Fibroblast of skin of scalp (primary cell): ENCODE measurements at regions not wholly inside any gene's neighbourhood (a gene's known extent, or its start where the extent isn't known, plus 50 kb on each side); places are given as distances from the start of the nearest gene placed in this dataset.
"Not testable (repeated sequence)": the region's sequence is repeated elsewhere in the genome, so short reads cannot be mapped to it uniquely, and the experiment has no call there.

ENCODE experiments used
- DNase-seq: peaks from one replicate; pipeline ENCODE4 v3.0.0-alpha.2; 2013

- no peak for DNase-seq
These were observed 72.2 kb downstream of the CRLF2 start for GRCh38 chrX:1140236-1140681.

DNA sequence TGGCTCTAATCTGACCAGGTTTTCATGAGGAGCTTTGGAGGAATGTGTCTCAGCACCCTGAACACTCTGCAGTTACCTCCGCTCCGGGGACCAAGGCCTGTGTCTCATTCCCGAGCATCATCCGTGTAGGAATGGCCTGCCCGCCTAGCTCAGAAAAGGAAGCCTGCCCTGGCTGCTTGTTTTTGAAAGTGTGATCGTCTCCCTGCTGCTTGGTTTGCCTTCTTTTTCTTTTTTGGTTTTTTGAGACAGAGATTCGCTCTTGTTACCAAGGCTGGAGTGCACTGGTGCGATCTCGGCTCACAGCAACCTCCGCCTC is 73.3 kb downstream of the CRLF2 start:
- no peak for DNase-seq

DNA sequence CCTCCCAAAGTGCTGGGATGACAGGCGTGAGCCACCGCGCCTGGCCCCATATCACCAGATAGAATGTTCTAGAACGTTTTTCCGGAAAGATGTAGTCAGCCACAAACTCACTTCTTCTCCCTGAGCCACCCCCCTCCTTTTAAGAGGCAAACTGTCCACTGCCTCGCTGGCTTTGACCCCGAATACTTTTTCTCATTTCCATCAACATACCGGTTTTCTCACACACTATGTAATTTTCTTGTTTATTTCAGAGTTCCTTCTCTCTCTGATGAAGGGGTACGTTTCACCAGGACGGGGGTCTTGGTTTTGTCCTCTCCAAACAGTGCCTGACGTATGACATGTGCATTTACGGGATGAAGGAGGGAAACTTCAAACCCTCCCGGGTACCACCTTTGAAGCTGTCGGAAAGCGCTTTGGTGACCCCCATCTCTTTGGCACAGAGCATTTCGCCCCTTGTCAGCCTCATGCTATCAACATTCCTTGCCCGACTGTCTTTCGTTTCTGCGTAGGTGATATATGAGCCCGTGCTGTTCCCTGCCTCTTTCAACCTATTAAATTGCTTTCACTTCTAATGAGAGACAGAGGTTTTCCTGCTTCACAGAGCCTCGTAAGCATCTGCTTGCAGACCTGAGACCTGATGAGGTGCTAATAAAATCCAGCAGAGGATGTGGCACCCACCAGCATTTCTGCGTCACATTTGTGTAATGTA is 73.8 kb downstream of the CRLF2 start:
- DNase-seq = no peak

GRCh38 chrX:1137531-1137930 is 74.9 kb downstream of the CRLF2 start:
- DNase-seq = no peak

DNA sequence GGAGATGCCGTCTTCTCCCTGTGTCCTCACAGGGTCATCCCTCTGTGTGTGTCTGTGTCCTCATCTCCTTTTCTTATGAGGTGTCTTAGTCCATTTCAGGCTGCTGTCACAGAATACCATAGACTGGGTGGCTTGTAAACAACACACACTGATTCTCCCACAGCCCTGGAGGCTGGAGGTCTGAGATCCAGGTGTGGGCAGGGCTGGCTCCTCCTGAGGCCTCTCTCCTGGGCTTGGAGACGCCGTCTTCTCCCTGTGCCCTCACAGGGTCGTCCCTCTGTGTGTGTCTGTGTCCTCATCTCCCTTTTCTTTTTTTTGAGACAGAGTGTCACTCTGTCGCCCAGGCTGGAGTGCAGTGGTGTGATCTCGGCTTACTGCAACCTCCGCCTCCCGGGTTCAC is 75.9 kb downstream of the CRLF2 start:
- DNase-seq = not testable (repeated sequence)

DNA sequence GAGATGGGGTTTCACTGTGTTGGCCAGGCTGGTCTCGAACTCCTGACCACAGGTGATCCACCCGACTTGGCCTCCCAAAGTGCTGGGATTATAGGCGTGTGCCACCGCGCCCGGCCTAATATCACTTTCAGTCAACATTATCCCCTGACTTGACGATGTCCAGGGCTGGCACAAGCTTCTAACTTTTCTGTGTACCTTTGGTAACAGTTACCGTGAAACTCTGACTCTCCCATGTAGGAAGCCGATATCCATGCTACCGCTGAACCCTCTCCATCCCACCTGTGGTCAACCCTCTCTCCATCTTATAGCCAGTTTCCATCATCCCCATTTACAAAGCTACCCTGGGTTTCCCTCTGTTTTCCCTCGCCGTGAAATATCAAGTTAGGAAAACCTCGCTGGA is 77.5 kb downstream of the CRLF2 start:
- DNase-seq = no peak

DNA sequence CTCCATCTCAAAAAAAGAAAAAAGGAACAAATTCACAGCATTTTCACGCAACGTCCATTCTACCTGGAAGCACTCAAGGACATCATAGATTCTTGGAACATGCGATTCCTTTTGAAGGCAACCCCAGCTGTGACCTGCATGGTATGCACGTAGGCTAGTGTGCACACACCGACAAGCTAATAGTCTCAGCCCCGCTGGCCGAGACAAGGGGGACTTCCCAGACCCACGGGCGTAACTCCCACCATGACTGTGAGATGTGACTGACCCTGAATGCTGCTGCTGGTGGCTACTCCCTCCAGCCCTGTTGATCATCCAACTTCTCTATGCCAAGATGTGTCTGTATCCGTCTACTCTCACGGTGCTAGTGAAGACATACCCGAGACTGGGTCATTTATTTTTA is 78.3 kb downstream of the CRLF2 start:
- DNase-seq = no peak

DNA sequence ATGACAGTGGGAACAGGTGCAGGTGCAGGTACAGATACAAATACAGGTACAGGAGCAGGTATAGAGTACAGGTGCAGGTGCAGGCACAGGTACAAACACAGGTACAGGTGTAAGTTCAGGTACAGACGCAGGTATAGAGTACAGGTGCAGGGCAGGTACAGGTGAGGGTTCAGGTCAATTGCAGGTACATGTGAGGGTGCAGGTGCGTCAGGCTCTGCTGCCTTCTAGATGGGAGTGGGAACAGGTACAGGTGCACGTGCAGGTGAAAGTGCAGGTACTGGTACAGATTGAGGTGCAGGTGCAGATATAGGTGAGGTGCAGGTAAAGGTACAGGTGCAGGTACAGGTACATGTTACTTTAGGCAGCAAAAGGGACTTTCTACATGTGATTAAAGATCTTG is 85.7 kb downstream of the CRLF2 start:
- DNase-seq = no peak

DNA sequence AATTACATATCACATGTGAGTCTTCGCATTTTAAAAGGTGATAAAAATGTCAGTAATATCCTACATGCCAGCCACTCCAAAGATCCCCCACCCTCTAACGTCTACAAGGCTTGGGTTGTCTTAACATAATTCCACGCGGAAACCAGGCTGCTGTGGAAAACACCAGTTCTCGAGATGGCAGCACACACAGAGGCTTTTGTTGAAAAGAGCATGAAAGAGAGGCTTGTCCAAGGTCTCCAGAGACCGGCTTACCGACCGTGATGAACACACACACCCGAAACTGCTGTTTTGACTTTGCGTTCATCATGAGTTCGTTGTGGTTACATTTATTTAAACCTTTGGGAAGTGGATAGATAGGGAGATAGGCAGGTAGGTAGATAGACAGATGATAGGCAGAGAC is 87.9 kb downstream of the CRLF2 start:
- no peak for DNase-seq

DNA sequence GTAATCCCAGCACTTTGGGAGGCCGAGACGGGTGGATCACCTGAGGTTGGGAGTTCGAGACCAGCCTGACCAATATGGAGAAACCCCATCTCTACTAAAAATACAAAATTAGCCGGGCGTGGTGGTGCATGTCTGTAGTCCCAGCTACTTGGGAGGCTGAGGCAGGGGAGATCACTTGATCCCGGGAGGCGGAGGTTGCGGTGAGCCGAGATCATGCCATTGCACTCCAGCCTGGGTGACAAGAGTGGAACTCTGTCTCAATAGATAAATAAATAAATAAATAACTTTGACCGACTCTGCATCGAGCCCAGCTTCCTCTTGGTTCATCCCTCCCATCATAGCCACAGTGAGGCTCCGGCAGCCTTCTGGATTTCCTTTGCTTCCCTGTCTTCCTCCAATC is 89.6 kb downstream of the CRLF2 start:
- DNase-seq = not testable (repeated sequence)

DNA sequence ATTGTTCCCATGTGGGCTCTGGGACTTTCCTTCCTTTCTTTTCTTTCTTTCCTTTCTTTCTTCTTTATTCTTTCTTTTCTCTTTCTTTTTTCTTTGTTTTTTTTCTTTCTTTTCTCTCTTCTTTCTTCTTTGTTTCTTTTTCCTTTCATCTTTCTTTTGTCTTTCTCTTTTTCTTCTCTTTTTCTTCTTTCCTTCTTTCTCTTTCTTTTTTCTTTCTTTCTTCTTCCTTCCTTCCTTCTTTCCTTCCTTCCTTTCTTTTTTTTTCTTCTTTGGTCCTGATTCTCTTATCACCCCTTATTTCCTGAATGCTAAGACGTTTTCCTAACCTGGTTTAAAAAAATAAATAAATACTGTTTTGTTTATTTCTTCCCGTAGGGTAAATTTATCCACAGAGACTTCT is 93.2 kb downstream of the CRLF2 start:
- DNase-seq = no peak

GRCh38 chrX:1118572-1119199 is 93.8 kb downstream of the CRLF2 start:
- DNase-seq = no peak

- DNase-seq = not testable (repeated sequence)
These were observed 97.0 kb downstream of the CRLF2 start for GRCh38 chrX:1115411-1115810.

DNA sequence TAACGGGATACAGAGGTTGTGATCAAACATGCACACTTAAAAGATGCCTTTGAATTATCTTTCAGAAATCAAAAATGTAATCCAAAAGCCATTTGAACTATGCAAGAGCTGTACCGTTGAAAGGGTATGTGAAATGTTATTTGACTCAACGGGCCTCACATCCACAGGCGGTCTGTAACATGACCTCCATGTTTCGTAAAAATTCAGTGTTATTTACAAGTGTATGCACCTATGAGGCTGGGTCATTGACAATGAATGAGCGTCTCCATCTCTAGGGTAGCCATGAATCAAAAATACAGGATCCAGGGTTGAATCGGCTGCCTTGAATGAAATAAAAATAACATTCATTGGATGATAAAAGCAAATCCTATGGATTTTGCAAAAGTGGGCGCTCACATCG is 100.1 kb downstream of the CRLF2 start:
- no peak for DNase-seq

GRCh38 chrX:1111601-1112300 is 100.7 kb downstream of the CRLF2 start:
- DNase-seq = no peak

DNA sequence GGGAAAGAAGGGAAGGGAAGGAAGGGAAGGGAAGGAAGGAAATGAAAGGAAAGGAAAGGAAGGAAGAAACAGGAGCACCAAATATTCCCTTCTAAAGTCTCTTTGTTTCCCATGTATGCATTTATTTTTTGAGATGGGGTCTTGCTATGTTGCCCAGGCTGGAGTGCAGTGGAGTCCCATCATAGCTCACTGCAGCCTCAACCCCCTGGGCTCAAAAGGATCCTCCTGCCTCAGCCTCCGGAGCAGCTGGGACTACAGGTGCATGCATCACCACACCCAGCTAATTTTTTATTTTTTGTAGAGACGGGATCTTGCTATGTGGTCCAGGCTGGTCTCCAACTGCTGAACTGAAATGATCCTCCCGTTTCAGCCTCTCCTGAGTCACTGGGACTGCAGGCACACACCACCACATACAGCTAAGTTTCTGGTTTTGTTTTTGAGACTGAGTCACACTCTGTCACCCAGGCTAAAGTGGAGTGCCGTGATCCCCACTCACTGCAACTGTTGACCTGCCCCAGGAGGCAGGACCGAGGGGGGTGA is 102.8 kb downstream of the CRLF2 start:
- DNase-seq = no peak

DNA sequence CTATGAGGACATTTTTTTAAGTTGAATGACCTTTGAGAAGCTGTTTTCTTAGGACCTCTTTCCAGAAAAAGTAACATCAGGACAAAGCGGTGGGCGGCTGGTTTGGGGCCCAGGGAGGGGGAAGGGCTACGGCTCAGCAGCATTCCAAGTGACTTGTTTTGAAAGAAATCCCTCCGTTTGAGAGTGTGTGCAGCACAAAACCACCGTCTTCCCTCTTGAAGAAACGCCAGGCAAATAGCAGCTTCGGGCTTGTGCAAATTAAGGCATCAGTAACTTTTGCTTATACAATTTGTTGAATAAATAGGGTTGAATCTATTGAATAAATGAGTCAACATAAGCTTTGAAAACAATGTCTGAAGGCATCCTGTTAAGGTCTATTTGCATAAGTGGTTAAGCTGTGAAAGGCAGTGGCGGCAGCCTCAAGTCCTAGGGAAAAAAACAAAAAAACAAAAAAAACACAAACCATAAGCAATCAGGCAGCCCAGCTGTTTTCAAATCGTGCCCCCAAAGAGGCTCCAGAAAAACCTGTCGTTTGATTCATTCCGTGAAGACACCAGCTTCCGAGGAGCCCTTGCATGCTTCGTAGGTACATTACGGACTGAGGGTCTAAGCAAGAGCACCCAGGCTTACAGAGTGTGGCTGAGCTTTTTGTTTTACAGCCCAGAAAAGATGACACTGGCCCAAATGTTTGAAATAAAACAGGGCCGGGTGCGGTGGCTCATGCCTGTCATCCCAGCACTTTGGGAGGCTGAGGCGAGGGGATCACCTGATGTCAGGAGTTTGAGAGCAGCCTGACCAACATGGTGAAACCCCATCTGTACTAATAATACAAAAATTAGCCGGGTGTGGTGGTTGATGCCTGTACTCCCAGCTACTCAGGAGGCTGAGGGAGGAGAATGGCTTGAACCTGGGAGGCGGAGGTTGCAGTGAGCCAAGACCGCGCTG is 103.7 kb downstream of the CRLF2 start:
- DNase-seq = no peak

- no peak for DNase-seq
These were observed 105.8 kb downstream of the CRLF2 start for GRCh38 chrX:1106478-1107210.

DNA sequence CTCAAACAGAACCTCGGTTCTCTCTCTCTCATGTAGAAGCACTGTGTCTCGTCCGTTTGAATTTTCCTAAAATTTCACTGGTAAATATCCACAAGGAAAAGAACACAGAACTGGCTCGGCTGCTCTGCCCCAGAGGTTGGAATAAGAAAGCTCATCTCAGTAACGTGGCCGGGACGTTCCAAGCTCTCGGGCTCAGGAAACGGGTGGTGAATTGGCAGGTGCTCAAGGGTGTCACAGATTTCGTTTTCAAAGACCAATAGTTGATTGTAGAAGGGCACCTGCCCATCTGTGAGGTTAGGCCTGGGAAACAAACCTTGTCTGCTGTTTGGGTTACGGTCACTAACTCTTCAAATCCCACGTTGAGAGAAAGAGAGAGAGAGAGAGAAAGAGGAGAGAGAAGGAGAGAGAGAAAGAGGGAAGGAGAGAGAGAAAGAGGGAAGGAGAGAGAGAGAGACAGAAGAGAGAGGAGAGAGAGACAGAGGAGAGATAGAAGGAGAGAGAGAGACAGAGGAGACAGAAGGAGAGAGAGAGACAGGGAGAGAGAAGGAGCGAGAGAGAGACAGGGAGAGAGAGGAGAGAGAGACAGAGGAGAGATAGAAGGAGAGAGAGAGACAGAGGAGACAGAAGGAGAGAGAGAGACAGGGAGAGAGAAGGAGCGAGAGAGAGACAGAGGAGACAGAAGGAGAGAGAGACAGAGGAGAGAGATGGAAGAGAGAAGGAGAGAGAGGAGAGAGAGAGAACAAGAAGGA is 106.6 kb downstream of the CRLF2 start:
- no peak for DNase-seq

DNA sequence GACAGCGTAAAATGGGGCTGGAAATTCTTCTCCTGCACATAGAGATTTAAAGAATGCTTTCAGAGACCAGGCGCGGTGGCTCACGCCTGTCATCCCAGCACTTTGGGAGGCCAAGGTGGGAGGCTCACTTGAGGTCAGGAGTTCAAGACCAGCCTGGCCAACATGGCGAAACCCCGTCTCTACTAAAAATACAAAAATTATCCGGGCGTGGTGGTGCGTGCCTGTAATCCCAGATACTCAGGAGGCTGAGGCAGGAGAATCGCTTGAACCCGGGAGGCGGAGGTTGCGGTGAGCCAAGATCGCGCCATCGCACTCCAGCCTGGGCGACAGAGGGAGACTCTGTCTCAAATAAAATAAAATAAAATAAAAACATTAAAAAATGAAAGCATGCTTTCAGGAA is 107.4 kb downstream of the CRLF2 start:
- not testable (repeated sequence) for DNase-seq

DNA sequence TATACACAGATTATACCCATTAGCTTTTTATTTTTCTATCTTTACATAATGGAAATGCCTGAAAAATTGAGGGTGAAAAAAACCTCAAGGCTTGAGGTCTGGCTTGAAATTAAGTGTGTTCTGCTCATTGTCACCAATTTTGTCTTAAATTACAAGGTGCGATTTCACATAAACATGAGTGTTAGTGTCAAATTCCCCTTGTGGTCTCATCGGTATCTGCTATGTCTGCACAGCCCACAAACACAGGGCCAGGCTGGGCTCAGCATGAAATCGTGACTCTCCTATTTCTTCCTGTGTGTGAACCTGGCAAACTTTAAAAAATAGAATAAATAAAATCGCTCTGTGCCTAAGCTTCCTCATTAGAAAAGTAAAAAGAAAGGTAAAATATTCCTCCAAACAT is 109.1 kb downstream of the CRLF2 start:
- DNase-seq = no peak
